NCI-H748 (cell line): ENCODE measurements at regions not wholly inside any gene's neighbourhood (a gene's known extent, or its start where the extent isn't known, plus 50 kb on each side); places are given as distances from the start of the nearest gene placed in this dataset.
A peak's percentile ranks its signal among the peaks of the same experiment; 100 is the strongest.

Experiments
- DNase-seq: peaks from one replicate; lab custom pipeline; 2025; ENCODE audit not compliant: unreplicated experiment; lab: John Stamatoyannopoulos, UW

DNA sequence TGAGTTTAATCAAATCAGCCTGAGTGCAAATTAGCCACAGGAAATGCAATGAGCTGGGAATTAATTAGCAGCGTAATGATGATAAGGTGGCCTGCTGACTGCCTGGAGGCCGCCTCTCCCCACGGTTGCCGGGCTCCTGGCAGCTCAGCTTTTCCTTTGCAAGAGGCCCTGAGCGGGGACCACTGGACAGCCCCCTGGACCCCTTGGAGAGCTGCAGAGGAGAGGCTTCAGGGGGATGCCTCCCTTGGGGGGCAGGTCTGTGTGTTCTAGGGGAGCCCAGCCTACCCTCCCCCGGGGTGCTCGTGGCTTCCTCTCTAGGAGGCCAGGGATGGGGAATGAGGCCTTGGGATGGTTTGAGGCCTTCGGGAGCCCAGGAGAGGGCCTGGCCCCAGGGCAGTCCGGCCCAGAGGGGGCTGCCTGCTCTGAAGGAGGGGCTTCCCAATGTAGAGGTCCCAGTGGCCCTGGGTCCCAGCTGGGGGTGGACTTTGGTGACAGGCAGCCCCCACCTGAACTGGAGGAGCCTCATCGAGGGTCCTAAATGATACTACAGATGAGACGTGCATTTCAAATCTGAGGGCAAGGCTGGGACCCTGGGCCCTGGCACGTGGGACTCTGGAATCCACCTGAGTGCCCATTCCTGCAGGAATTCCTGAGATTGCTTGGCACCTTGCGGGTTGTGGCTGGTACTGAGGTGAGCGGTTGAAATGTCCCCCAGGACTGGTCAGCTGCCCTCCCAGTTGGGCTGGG, 66.4 kb upstream of the BHLHE23 start:
- no peak for DNase-seq

DNA sequence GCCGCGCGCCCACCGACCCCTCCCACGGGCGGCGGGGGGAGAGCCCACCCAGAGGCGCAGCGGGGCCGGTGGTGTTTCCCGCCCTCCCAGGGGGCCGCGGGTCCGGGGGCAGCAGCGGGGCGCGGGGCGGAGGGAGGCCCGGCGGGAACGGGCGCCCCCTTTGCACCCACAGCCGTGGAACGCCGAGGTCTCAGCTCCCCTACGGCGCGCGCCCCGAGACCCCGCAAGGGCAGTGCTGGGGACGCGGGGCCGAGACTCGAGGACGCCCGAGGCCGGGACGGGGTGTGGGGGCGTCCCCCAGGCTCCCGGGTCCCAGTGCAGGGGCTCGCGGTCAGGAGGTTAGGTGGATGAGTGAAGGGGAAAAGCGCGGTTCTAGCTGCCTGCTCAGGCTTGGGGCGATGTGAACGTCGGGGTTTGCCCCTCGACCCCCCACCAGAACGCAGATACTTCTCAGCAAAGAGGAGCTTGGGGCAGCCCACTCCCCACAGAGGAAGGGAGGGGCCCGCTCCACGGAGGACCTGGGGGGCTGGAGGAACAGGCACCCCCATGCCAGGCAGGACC, 65.5 kb upstream of the BHLHE23 start:
- DNase-seq = no peak

DNA sequence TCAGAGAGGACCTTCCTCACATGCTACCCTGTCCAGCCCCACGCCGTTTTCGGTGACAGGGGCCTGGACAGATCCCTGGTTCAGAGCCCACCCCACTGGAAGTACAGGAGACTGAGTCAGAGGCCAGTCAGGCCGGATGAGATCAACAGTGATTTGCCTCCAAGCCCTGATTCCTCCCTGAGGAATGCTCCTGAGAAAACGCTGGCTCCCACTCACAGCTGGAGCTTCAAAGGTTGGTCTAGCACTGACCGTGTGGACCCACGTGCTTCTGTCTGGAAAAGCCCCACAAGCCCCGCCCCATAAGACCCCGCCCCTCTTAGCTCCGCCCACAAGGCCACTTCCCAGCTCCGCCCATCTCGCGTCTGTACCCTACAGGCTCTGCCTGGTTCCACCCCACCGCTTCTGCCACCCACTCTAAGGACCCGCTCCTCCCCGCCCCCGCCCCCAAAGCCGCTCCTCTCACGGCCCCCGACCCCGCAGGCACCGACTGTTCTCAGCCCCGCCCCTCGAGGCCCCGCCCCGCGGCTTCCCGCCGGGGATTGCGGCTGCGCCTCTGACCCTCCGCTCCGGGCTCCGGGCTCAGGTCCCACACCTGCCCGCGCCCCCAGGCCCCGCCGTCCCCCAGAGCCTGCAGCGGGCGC, 64.9 kb upstream of the BHLHE23 start:
- peak; percentile 80 for DNase-seq

DNA sequence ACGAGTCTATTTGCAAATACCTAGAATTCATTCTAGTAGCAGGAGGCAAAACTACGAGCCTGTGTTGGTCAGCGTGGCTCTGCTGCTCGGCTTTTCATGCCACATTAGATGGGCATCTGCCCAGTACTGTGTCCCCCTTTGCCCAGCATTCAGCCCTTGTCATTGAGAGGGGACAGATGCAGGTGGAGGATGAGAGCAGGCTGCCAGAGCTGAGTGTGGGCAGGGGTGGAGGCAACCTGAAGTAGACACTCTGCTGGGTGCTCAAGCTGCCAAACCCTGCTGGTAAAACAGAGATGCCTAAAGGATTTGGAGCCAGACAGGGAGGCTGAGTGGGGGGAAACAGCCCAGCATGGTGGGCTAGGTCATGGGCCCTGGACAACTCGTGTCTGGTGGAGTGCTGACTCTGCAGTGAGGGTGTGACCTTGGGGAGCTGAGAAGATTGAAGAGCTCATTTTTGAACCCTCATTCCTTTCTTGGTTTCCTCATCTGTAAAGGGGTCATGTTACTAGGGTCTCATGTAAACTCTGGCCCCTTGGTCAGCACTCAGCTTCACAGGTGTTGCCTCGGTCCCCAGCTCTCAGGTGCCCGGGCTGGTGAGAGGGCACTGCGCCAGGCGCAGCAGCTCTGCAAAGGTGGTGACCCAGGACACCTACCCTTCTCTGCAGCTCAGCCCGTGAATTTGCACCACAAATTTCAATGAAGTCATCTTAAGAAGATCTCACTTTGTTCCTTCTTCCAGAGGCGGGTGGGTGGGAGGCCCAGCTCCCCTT, 64.2 kb upstream of the BHLHE23 start:
- DNase-seq = no peak

DNA sequence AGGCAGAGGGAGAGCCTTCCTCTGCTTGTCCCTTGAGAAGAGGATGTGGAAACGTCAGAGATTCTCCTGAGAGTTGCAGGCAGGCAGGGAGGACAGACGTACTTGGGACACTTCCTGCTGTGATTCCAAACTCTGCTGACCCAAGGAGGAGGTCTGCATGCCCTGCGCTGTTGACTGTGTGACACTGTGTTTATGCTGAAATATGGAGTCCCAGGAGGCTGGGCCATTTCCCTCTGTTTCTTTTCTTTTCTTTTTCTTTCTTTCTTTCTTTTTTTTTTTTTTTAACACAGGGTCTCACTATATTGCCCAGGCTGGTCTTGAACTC, 63.5 kb upstream of the BHLHE23 start:
- DNase-seq = no peak

DNA sequence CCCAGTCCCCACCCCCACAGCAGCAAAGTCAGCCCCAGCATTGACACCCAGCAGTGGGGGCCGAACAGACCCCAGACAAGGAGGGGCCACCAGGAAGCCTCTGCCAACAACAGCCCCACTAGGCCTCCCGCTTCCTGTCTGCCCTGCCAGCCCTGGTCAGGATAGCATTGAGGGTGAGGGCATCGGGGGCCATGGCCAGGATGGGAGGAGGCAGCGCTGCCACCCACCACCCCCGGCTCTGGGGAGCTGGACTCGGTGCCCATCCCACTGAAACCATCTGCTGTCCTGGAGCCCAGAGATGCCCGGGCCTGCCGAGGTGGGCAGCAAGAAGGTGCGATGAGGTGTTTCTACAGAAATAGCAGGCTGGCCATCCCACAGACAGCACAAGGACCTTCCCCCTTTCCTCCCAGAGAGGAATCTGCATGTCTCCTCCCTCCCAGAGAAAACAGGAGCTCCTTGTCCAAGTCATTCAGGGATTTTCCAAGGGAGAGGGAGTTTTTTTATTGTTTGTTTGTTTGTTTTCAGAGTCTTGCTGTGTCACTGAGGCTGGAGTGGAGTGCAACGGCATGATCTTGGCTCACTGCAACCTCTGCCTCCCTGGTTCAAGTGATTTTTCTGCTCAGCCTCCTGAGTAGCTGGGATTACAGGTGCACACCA, 62.1 kb upstream of the BHLHE23 start:
- DNase-seq = no peak

DNA sequence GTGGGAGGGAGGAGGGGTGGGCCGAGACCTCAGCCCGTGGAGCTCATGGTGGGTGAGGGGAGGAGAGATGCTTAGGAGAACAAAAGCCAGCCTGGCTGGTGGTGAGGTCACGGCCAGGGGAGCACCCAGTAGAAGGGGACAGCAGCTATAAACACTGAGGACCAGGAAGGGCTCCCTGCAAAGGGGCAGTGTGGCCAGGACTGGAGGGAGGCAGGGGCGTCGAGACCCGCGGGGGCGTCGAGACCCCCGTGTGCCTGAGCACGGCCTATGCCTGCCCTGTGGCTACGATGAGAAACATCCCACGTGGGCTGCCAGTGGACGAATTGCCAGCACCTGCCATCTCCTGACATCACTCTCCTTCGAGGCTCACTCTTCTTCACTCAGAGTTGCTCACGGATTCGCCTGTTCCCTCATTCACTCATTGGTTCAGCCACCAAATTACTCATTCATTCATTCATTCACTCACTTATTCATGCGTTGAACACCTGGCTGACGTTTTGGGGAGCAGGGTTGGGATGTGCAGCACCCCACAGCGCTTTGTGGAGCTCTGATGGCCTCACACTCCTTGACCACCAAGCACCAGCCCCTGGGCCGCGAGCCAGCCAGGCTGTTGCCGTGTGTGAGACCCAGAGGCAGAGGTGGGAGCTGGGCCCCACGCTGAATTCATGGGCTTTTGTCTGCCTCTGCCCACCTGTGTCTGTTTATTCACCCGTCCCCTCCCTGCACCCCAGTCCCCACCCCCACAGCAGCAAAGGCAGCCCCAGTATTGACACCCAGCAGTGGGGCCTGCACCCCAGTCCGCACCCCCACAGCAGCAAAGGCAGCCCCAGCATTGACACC, 61.2 kb upstream of the BHLHE23 start:
- no peak for DNase-seq

DNA sequence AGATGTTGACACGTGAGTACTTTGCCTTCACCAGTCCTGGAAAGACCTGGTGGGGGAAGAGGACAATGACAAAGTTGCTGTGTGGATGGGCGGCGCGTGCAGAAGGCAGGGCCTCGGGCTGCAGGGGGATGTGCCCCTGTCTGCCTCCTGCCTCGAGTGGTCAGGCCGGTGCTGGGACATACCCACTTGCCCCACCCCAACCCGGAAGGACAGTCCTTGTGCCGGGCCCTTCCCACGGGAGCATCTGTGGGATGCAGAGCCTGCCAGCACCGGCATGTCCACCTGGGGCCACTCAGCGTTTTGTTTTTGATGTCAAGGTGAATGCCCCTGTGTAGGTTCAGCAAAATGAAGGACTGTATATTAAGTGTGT, 60.5 kb upstream of the BHLHE23 start:
- DNase-seq = no peak

DNA sequence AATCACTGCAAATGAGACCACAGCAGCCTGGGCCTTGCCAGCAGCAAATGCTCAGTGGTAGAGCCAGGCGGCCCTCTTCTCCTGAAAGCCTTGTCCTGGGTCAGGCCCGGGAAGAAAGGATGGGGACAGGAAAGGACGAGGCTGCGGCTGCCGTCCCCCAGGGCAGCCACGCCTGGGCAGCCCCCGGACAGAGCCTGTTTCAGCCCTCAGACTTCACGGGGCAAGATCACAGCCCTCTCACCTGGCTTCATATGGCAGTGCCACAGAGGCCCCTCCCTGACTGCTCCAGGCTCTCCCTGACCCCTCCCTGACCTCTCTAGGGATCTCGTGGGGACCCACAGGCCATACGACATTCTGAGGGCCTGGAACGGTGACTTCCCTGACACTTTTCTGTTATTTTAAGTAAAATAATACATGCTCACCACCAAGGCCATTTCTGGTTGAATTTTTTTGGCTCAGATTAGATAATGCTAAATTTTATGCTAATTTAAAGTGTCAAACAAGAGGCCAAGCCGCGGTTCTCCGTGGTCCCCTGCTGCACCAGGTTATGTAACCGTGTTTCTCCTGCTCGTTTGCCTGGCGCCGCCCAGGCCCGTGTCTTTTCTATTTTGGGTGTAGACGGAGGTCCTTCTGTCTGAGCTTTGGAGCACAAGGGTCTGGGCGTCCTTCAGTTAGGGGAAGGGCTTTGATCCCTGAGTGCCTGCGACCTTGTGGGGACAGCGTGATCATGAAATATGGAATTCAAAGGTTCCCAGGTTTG, 59.9 kb upstream of the BHLHE23 start:
- no peak for DNase-seq

DNA sequence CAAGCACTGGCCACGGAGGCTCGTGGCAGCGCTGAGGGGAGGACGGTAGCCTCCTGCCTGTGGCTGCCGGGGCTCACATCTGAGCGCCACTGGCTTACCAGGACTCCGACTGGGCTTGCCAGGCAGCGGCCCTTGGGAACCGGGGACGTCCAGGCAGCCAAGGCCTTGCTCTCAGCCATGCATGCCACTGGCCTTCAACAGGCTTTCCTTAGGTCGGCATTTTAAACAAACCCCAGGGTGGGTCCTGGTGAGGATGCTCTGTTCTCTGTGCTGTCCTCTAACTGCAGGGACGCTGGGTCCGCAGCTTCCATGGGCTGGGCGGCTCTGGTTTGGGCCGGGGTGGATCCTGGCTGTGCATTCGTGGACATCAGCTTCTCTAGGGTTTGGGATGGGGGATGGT, 59.1 kb upstream of the BHLHE23 start:
- DNase-seq = no peak

DNA sequence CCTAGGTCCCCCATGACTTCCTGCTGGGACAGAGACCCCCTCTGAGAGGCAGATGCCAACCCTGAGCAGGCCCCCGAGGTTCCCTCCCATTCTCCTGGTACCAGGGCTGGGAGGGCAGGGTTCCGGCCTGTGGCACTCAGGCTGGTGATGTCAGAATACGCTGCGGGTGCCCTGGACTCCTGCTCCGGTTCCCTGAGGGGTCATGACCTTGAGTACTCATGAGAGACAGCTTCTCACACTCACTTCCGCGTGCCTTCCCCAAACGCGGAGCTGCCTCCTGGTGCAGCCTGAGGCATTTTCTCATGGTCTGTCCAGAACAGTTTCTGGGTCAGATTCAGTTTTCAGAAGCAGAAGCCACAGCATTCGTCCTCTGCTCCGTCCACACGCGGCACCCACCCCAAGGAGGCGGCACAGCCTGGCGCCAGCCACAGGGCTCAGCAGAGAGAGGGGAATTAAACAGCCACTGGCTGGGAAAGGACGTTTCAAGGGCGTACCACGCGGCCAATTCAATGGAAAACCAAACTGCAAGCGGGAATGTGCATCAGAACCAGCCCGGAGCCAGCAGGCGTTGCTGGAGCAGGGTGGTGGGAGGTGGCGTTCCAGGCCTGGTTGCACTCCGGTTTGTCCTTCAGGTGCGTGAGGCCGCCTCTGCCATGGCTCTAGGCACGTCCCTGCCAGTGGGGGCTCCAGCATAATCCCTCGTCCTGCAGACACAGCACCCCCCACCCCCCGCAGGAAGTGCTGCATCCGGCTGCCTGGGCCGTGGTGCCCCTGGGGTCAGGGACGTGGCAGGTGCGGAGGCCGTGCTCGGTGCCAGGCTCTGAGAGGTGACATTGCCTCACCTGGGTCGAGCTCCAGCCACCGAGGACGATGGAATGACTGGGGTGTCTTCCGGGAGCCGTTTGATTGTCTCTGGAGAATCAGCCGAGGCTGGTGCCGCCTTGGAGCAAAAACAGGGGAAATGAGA, 58.3 kb upstream of the BHLHE23 start:
- DNase-seq = no peak

DNA sequence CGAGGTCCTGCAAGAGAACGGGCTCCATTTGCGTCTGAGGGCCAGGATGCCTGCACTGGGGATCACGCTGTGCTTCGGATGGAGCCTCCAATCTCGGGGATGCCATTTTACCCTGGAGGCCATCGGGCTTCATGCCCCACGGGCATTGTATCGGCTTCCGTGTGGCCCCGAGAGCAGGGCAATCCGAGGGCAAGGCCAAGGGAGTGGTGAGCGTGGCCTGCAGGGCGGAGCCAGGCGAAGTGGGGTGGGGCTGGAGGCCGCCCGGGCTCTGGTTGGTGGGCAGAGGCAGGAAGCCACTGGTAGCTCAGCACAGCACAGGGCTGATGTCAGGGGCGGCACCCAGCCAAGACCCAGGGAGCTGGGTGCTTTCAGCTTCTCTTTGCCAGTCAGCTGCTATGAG, 57.5 kb upstream of the BHLHE23 start:
- DNase-seq = no peak

DNA sequence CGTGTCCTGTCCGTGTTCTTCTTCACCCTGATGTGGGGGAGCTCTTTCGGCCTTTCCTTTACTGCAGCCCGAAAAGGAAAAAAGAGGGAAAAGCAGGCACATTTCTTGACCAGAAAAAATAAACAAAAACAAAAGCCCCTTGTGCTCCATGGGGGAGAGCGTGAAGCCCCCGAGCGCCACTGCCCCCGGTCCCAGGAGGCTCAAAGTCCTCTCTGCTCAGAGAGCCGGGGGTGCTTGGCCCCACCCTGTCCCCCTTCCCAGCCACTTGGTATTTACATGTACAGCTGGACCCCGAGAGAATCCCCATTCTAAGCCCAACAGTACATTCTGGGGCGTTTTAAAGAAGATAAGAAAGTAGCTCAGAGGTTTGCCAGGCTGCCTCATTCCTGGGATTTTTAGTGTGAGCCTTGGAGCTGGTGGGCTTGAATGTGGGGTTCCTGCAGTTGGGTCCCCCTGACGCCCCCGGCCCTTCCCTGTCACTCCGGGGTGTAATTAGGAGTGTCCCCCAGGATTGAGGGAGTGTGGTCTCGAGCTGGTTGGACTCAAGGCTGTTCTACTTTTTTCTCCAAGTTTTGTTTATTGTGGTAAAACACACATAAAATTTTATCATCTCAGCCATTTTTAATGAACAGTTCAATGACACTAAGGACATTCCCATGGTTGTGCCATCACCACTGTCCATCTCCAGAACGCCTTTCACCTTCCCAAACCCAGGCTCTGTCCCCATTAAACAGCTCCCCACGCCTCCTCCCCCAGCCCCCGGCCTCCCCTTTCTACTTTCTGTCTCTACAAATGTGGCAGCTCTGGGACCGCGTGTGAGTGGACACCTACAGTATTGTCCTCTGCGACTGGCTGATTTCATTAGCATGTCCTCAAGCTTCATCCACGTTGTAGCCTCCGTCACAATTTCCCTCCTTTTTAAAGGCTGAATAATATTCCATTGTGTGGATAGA, 55.7 kb upstream of the BHLHE23 start:
- no peak for DNase-seq

DNA sequence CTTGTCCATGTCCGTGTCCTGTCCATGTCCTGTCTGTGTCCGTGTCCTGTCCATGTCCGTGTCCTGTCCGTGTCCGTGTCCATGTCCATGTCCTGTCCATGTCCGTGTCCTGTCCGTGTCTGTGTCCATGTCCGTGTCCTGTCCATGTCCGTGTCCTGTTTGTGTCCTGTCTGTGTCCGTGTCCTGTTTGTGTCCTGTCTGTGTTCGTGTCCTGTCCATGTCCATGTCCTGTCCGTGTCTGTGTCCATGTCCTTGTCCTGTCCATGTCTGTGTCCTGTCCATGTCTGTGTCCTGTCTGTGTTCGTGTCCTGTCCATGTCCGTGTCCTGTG, 55.0 kb upstream of the BHLHE23 start:
- DNase-seq = no peak

DNA sequence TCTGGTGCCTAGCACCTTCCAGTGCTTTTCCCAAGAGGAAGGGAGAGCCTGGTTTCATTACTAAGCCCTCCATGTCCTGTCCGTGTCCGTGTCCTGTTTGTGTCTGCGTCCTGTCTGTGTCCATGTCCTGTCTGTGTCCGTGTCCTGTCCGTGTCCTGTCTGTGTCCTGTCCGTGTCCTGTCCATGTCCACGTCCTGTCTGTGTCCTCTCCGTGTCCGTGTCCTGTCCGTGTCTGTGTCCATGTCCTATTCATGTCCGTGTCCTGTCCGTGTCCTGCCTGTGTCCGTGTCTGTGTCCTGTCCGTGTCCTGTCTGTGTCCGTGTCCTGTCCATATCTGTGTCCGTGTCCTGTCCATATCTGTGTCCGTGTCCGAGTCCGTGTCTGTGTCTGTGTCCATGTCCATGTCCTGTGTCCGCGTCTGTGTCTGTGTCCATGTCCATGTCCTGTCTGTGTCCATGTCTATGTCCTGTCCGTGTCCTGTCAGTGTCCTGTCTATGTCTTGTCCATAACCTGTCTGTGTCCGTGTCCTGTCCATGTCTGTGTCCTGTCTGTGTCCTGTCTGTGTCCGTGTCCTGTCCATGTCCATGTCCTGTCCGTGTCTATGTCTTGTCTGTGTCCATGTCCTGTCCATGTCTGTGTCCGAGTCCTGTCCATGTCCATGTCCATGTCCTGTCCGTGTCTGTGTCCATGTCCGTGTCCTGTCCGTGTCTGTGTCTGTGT, 54.4 kb upstream of the BHLHE23 start:
- no peak for DNase-seq

DNA sequence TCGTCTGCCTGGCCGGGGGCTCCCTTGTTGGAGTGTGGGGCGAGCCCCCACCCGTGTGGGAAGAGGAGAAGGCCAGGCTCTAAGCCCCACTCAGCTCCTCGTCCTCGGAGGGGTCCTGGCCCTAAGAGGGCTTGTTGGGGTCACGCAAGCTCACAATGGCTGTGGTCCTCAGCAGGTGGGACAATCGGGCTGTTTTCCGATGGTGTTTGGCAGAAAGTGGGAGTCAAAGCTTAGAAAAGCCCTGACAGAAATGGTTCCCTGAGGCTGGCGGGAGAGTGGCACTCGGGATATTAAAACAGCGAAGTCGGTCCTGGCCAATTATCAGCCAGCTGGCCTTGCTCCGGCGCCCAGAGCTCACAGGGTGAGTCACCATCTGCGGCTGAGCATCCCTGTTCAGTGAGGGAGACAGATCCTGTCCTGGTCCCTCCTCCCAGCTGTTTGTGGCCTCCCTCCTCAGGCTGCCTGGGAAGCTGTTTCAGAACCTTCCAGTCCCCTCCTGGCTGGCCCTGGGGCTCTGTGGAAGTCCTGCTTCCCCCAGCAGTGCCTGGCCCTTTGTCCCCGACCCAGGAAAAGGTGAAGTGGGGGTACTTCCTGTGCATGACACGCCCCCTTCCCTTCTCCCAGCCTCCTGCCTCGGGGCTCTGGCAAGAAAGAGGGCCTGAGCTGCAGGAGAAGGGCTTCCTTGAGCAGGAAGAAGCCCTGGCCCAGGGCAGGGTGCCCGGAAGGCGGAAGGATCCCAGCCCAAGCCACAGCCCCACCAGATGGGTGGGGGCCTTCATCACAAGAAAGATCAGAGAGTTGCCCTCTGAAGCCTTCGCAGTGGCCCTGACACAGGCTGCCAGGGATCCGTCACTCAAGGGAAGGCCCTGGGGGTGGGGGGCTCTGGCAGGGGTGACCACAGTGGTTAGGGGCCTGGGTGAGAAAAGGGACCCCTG, 53.6 kb upstream of the BHLHE23 start:
- no peak for DNase-seq
